ENCODE measurements at regions not wholly inside any gene's neighbourhood (a gene's known extent, or its start where the extent isn't known, plus 50 kb on each side); places are given as distances from the start of the nearest gene placed in this dataset.

GRCh38 chr5:156201788-156202403 is 125.1 kb upstream of the SGCD start:
- H3K4me1 Mint-ChIP-seq (ENCODE audit: low read depth) = no peaks in the 10 kb centered on the region
- POLR2A ChIA-PET = no interaction called here

GRCh38 chr5:156208271-156208670 is 118.7 kb upstream of the SGCD start:
- Mint-ChIP-seq H3K36me3 (ENCODE audit: low read depth) (no peaks in the 10 kb centered on the region), H3K4me3 (no peak overlapping the region), H3K9me3 (peaks cover 5% of the 10 kb centered on the region), H3K4me1 (ENCODE audit: low read depth) (no peaks in the 10 kb centered on the region), H3K27me3 (no peaks in the 10 kb centered on the region), H3K27ac (no peak overlapping the region)
- TF ChIP-seq CTCF (IDR thresholded peaks at IDR 0.05) = no peak
- Histone ChIP-seq H3K4me3 (ENCODE audit: low read length) (no peak overlapping the region), H3K36me3 (ENCODE audit: insufficient read depth, low read length) (no peaks in the 10 kb centered on the region), H3K27me3 (ENCODE audit: control insufficient read depth in 1 of 2, insufficient read depth in 2 of 2, low read length in 2 of 2) (no peaks in the 10 kb centered on the region), H3K4me1 (ENCODE audit: insufficient read depth, low read length) (no peaks in the 10 kb centered on the region), H3K9me3 (ENCODE audit: control insufficient read depth in 1 of 2, insufficient read depth in 1 of 2, low read length in 2 of 2) (peaks cover 0 to 13% of the 10 kb centered on the region in 2 experiments), H3K27ac (ENCODE audit: low read depth in 1 of 2, low read length in 2 of 2) (no peak overlapping the region)
- ATAC-seq (ENCODE audit: poor library complexity) (no peak), DNase-seq (no peak)
- ChIA-PET CTCF (no interaction called here), POLR2A (no interaction called here)
- intact Hi-C loops (cut with DNase I, micrococcal nuclease) = no loop called here

More at GRCh38 chr5:156201788-156202403, 125.1 kb upstream of the SGCD start:
- Mint-ChIP-seq H3K9me3 (no peaks in the 10 kb centered on the region), H3K27me3 (no peaks in the 10 kb centered on the region), H3K4me3 (no peak overlapping the region), H3K36me3 (ENCODE audit: low read depth) (no peaks in the 10 kb centered on the region), H3K27ac (no peak overlapping the region)
- Histone ChIP-seq H3K9me3 (ENCODE audit: control insufficient read depth in 1 of 2, insufficient read depth in 1 of 2, low read length in 2 of 2) (no peaks in the 10 kb centered on the region), H3K27me3 (ENCODE audit: control insufficient read depth in 1 of 2, insufficient read depth in 2 of 2, low read length in 2 of 2) (no peaks in the 10 kb centered on the region), H3K4me3 (ENCODE audit: low read length) (no peak overlapping the region), H3K4me1 (ENCODE audit: insufficient read depth, low read length) (no peaks in the 10 kb centered on the region), H3K27ac (ENCODE audit: low read depth in 1 of 2, low read length in 2 of 2) (no peak overlapping the region), H3K36me3 (ENCODE audit: insufficient read depth, low read length) (no peaks in the 10 kb centered on the region)
- intact Hi-C loops (cut with DNase I, micrococcal nuclease) = no loop called here
- TF ChIP-seq CTCF (IDR thresholded peaks at IDR 0.05) = no peak
- DNase-seq = no peak
- ATAC-seq (ENCODE audit: poor library complexity) = no peak
- CTCF ChIA-PET = no interaction called here

GRCh38 chr5:156218367-156219158 is 108.4 kb upstream of the SGCD start:
- no peak for TF ChIP-seq CTCF (IDR thresholded peaks at IDR 0.05)
- H3K4me3 Mint-ChIP-seq = no peak overlapping the region
- no peaks in the 10 kb centered on the region for H3K36me3 Mint-ChIP-seq (ENCODE audit: low read depth)
- no peaks in the 10 kb centered on the region for H3K4me1 Mint-ChIP-seq (ENCODE audit: low read depth)
- ChIA-PET CTCF (no interaction called here), POLR2A (no interaction called here)
- Histone ChIP-seq H3K4me1 (ENCODE audit: insufficient read depth, low read length) (no peaks in the 10 kb centered on the region), H3K27me3 (ENCODE audit: control insufficient read depth in 1 of 2, insufficient read depth in 2 of 2, low read length in 2 of 2) (no peaks in the 10 kb centered on the region), H3K27ac (ENCODE audit: low read depth in 1 of 2, low read length in 2 of 2) (no peak overlapping the region), H3K36me3 (ENCODE audit: insufficient read depth, low read length) (no peaks in the 10 kb centered on the region), H3K4me3 (ENCODE audit: low read length) (no peak overlapping the region), H3K9me3 (ENCODE audit: control insufficient read depth in 1 of 2, insufficient read depth in 1 of 2, low read length in 2 of 2) (peaks cover 0 to 4% of the 10 kb centered on the region in 2 experiments)
- no peak for DNase-seq
- H3K9me3 Mint-ChIP-seq = no peaks in the 10 kb centered on the region
- no peaks in the 10 kb centered on the region for H3K27me3 Mint-ChIP-seq
- intact Hi-C loops (cut with DNase I, micrococcal nuclease) = no loop called here
- no peak for ATAC-seq (ENCODE audit: poor library complexity)
- H3K27ac Mint-ChIP-seq = no peak overlapping the region
